ENCODE measurements at regions not wholly inside any gene's neighbourhood (a gene's known extent, or its start where the extent isn't known, plus 50 kb on each side); places are given as distances from the start of the nearest gene placed in this dataset.

DNA sequence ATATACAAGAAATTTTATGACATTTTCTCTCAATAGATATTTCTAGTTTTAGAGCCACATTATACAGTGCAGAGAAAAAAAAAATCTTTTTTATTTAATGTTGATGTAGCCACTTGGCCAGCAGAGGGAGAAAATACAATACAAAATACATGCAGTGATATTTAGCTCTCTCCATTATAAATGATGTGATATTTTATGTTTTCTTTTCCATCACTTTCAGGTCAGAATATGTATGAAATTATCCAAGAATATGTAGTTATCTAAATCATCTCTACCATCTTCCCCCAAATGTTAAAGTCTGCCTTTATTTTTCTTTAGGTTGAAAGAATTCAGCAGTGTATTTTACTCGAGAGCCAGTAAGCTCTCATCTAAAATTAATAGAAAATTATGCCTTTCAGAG lies 533.6 kb upstream of the FSHR start (continued):
- no peak for TF ChIP-seq REST (IDR thresholded peaks at IDR 0.05; ENCODE audit: low read depth, low read length)
- TF ChIP-seq, protein P1, sequence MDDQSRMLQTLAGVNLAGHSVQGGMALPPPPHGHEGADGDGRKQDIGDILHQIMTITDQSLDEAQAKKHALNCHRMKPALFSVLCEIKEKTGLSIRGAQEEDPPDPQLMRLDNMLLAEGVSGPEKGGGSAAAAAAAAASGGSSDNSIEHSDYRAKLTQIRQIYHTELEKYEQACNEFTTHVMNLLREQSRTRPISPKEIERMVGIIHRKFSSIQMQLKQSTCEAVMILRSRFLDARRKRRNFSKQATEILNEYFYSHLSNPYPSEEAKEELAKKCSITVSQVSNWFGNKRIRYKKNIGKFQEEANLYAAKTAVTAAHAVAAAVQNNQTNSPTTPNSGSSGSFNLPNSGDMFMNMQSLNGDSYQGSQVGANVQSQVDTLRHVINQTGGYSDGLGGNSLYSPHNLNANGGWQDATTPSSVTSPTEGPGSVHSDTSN (IDR thresholded peaks at IDR 0.05) = no peak
- no peak for TF ChIP-seq FOXM1 (IDR thresholded peaks at IDR 0.05; ENCODE audit: low read depth)
- no peak for TF ChIP-seq MAX (IDR thresholded peaks at IDR 0.05; ENCODE audit: low read depth)
- TF ChIP-seq RFX5 (IDR thresholded peaks at IDR 0.05; ENCODE audit: low read length) = no peak
- TF ChIP-seq FOSL2 (IDR thresholded peaks at IDR 0.05; ENCODE audit: borderline replicate concordance, low read depth) = no peak
- TF ChIP-seq GABPA (IDR thresholded peaks at IDR 0.05; ENCODE audit: low read depth) = no peak

- ChIA-PET POLR2A (no interaction called here), CTCF (interaction anchor here (0.6 to 4.5 kb wide), 11 partner anchors 10 to 804 kb away, joined by 3 to 49 read pairs (median 5); no protein-coding TSS in a partner anchor)
- Histone ChIP-seq H2AFZ (ENCODE audit: low read depth) (no peak overlapping the region), H3K27me3 (ENCODE audit: insufficient read depth) (no peaks in the 10 kb centered on the region), H4K20me1 (ENCODE audit: insufficient read depth) (no peaks in the 10 kb centered on the region), H3K9me2 (no peaks in the 10 kb centered on the region), H3K79me2 (ENCODE audit: insufficient read depth) (no peaks in the 10 kb centered on the region), H3F3A (replicated peaks; ENCODE audit: insufficient read depth) (no peaks in the 10 kb centered on the region), H3K4me3 (ENCODE audit: low read depth in 2 of 2, low read length in 1 of 2) (no peak overlapping the region), H3K9ac (no peak overlapping the region), H3K4me2 (no peak overlapping the region), H3K27ac (ENCODE audit: low read depth in 2 of 2, low read length in 1 of 2) (no peak overlapping the region), H3K36me3 (replicated peaks in 1 of 2; ENCODE audit: control insufficient read depth in 1 of 2, insufficient read depth in 2 of 2, low read length in 1 of 2) (no peaks in the 10 kb centered on the region), H3K9me3 (no peaks in the 10 kb centered on the region), H3K4me1 (ENCODE audit: control insufficient read depth in 1 of 2, insufficient read depth in 2 of 2, low read depth in 1 of 2, low read length in 1 of 2) (no peaks in the 10 kb centered on the region)
- 11% methylated on average over 2 of the region's 2 CpGs for WGBS (ENCODE audit: low lambda C conversion rate)
- DNase-seq = no peak
- no peak for TF ChIP-seq YY1 (IDR thresholded peaks at IDR 0.05; ENCODE audit: low read depth)
- no peak for TF ChIP-seq GATA2 (CRISPR knock-in tag; IDR thresholded peaks at IDR 0.05)
- TF ChIP-seq NFIC (IDR thresholded peaks at IDR 0.05; ENCODE audit: borderline replicate concordance) = no peak
- no peak for TF ChIP-seq TCF12 (IDR thresholded peaks at IDR 0.05)
- no peak for TF ChIP-seq USF2 (IDR thresholded peaks at IDR 0.05; ENCODE audit: borderline replicate concordance, low read depth, low read length)
- TF ChIP-seq MXI1 (IDR thresholded peaks at IDR 0.05; ENCODE audit: low read depth, low read length) = no peak
- TF ChIP-seq POLR2AphosphoS5 (IDR thresholded peaks at IDR 0.05; ENCODE audit: low read depth, low read length) = no peak
- no peak for TF ChIP-seq TEAD4 (IDR thresholded peaks at IDR 0.05; ENCODE audit: borderline replicate concordance, insufficient read depth)
- TF ChIP-seq SIN3A (IDR thresholded peaks at IDR 0.05; ENCODE audit: borderline replicate concordance, low read depth, low read length) = no peak
- no peak for TF ChIP-seq GABPA (IDR thresholded peaks at IDR 0.05; ENCODE audit: low read depth)
- no peak for TF ChIP-seq RXRA (IDR thresholded peaks at IDR 0.05; ENCODE audit: borderline replicate concordance, low read depth)
- no peak for TF ChIP-seq SMC3 (IDR thresholded peaks at IDR 0.05; ENCODE audit: low read depth, low read length)
- TF ChIP-seq EZH2phosphoT487 (IDR thresholded peaks at IDR 0.05; ENCODE audit: borderline replicate concordance, low read depth) = no peak
- no peak for TF ChIP-seq REST (IDR thresholded peaks at IDR 0.05; ENCODE audit: low read depth, low read length)
- TF ChIP-seq, protein P2, sequence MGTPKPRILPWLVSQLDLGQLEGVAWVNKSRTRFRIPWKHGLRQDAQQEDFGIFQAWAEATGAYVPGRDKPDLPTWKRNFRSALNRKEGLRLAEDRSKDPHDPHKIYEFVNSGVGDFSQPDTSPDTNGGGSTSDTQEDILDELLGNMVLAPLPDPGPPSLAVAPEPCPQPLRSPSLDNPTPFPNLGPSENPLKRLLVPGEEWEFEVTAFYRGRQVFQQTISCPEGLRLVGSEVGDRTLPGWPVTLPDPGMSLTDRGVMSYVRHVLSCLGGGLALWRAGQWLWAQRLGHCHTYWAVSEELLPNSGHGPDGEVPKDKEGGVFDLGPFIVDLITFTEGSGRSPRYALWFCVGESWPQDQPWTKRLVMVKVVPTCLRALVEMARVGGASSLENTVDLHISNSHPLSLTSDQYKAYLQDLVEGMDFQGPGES (IDR thresholded peaks at IDR 0.05; ENCODE audit: low read depth, low read length) = no peak
- TF ChIP-seq MAX (IDR thresholded peaks at IDR 0.05; ENCODE audit: low read depth) = no peak
These were observed 532.7 kb upstream of the FSHR start for GRCh38 chr2:49686897-49687442.

Measured in SK-N-SH (cell line).